Inflammatory macrophage (primary cell): ENCODE measurements at regions not wholly inside any gene's neighbourhood (a gene's known extent, or its start where the extent isn't known, plus 50 kb on each side); places are given as distances from the start of the nearest gene placed in this dataset.
"Not testable (repeated sequence)": the region's sequence is repeated elsewhere in the genome, so short reads cannot be mapped to it uniquely, and the experiment has no call there.

Source experiments
- DNase-seq, 2 donors: peaks; one replicate each; pipeline ENCODE4 v3.0.0-alpha.2; 2020 to 2022

- DNase-seq: no peak
These were observed 92.4 kb upstream of the TGM3 start for GRCh38 chr20:2203436-2203835.

- no peak for DNase-seq
These were observed 91.8 kb upstream of the TGM3 start for GRCh38 chr20:2204021-2204420.

GRCh38 chr20:2206957-2207769 lies 88.6 kb upstream of the TGM3 start:
- peak; percentile 82 to 83 for DNase-seq

GRCh38 chr20:2207770-2208097 lies 88.1 kb upstream of the TGM3 start:
- DNase-seq: no peak

GRCh38 chr20:2208897-2209296 lies 86.9 kb upstream of the TGM3 start:
- no peak for DNase-seq

- DNase-seq: peak; percentile 96
These were observed 84.9 kb upstream of the TGM3 start for GRCh38 chr20:2210646-2211552.

- DNase-seq: peak; percentile 41 to 71
These were observed 83.3 kb upstream of the TGM3 start for GRCh38 chr20:2212456-2213015.

- DNase-seq: no peak
These were observed 82.4 kb upstream of the TGM3 start for GRCh38 chr20:2213401-2213800.

GRCh38 chr20:2217857-2218539 lies 77.8 kb upstream of the TGM3 start:
- peak; percentile 86 to 91 for DNase-seq

- DNase-seq: peak in 1 of 2 donors; percentile 20
These were observed 76.3 kb upstream of the TGM3 start for GRCh38 chr20:2219481-2220006.

- DNase-seq: no peak
These were observed 75.5 kb upstream of the TGM3 start for GRCh38 chr20:2220298-2220697.

- peak in 1 of 2 donors; percentile 55 for DNase-seq
These were observed 73.9 kb upstream of the TGM3 start for GRCh38 chr20:2221921-2222320.

GRCh38 chr20:2223558-2224367 lies 72.0 kb upstream of the TGM3 start:
- no peak for DNase-seq

GRCh38 chr20:2224368-2224639 lies 71.5 kb upstream of the TGM3 start:
- no peak for DNase-seq

- DNase-seq: not testable (repeated sequence)
These were observed 68.5 kb upstream of the TGM3 start for GRCh38 chr20:2227285-2227684.

GRCh38 chr20:2227861-2228260 lies 67.9 kb upstream of the TGM3 start:
- no peak for DNase-seq

GRCh38 chr20:2228926-2229325 lies 66.9 kb upstream of the TGM3 start:
- DNase-seq: no peak

GRCh38 chr20:2230726-2231488 lies 64.9 kb upstream of the TGM3 start:
- no peak for DNase-seq

- no peak for DNase-seq
These were observed 64.1 kb upstream of the TGM3 start for GRCh38 chr20:2231701-2232100.

- DNase-seq: no peak
These were observed 61.1 kb upstream of the TGM3 start for GRCh38 chr20:2234598-2235191.

- no peak for DNase-seq
These were observed 59.5 kb upstream of the TGM3 start for GRCh38 chr20:2236256-2236655.
